ENCODE measurements at regions not wholly inside any gene's neighbourhood (a gene's known extent, or its start where the extent isn't known, plus 50 kb on each side); places are given as distances from the start of the nearest gene placed in this dataset.

DNA sequence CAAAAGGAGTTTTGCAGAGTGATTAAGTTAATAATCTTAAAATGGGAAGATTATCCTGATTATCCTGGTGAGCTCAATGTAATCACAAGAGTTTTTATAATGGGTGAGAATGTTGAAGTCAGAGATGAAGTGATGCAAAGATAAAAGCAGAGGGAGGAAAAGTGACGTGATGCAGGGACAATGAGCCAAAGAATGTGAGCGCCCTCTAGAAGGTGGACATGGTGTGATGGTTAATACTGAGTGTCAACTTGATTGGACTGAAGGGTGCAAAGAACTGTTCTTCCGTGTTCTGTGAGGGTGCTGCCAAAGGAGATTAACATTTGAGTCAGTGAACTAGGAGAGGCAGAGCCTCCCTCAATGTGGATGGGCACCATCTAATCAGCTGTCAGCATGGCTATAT is 569.6 kb upstream of the AGTR1 start:
- TF ChIP-seq, protein P1, sequence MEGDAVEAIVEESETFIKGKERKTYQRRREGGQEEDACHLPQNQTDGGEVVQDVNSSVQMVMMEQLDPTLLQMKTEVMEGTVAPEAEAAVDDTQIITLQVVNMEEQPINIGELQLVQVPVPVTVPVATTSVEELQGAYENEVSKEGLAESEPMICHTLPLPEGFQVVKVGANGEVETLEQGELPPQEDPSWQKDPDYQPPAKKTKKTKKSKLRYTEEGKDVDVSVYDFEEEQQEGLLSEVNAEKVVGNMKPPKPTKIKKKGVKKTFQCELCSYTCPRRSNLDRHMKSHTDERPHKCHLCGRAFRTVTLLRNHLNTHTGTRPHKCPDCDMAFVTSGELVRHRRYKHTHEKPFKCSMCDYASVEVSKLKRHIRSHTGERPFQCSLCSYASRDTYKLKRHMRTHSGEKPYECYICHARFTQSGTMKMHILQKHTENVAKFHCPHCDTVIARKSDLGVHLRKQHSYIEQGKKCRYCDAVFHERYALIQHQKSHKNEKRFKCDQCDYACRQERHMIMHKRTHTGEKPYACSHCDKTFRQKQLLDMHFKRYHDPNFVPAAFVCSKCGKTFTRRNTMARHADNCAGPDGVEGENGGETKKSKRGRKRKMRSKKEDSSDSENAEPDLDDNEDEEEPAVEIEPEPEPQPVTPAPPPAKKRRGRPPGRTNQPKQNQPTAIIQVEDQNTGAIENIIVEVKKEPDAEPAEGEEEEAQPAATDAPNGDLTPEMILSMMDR (IDR thresholded peaks at IDR 0.05 in 8 of 11, conservative IDR thresholded peaks at IDR 0.05 in 3 of 11): no peak
- no peak for TF ChIP-seq POLR2AphosphoS5 (IDR thresholded peaks at IDR 0.05)
- no peak for TF ChIP-seq POLR2A (IDR thresholded peaks at IDR 0.05)
